Right atrium auricular region (tissue), 2 donors: ENCODE measurements at regions not wholly inside any gene's neighbourhood (a gene's known extent, or its start where the extent isn't known, plus 50 kb on each side); places are given as distances from the start of the nearest gene placed in this dataset.

Experiments
- DNase-seq: peaks from one replicate; pipeline ENCODE4 v3.0.0-alpha.2; 2019; ENCODE audit warnings: low spot score
- H3K27ac ChIP-seq, 2 donors: fragments of 200-600 bp; sonication (generic); 1 replicate in 1 of 2; 2 replicates in 1 of 2; pipeline ENCODE4 v1.5.1; 2016 to 2019
- H3K27me3 ChIP-seq, 2 donors: fragments of 200-600 bp; sonication (generic); one replicate each; pipeline versions ENCODE4 v1.5.1 to v1.6.0; 2017 to 2019
- H3K36me3 ChIP-seq: fragments of 200-600 bp; sonication (generic); one replicate; pipeline ENCODE4 v1.5.1; 2016
- H3K4me1 ChIP-seq, 2 donors: fragments of 200-600 bp; sonication (generic); one replicate each; pipeline versions ENCODE4 v1.5.1 to v1.6.0; 2017 to 2019
- H3K4me3 ChIP-seq, 2 donors: fragments of 200-600 bp; sonication (generic); 1 replicate in 1 of 2; 2 replicates in 1 of 2; pipeline ENCODE4 v1.5.1; 2017 to 2019; ENCODE audit warnings: mild to moderate bottlenecking in 1 of 2, moderate library complexity in 1 of 2
- H3K9me3 ChIP-seq, 2 donors: fragments of 200-600 bp; sonication (generic); one replicate each; pipeline ENCODE4 v1.5.1; 2019
- TF ChIP-seq, protein P1 (sequence below), 2 donors: fragments of 200-600 bp; sonication (generic); IDR thresholded peaks; one replicate each; pipeline ENCODE4 v1.5.1; 2019; ENCODE audit warnings: antibody characterized with exemption in 2 of 2

DNA sequence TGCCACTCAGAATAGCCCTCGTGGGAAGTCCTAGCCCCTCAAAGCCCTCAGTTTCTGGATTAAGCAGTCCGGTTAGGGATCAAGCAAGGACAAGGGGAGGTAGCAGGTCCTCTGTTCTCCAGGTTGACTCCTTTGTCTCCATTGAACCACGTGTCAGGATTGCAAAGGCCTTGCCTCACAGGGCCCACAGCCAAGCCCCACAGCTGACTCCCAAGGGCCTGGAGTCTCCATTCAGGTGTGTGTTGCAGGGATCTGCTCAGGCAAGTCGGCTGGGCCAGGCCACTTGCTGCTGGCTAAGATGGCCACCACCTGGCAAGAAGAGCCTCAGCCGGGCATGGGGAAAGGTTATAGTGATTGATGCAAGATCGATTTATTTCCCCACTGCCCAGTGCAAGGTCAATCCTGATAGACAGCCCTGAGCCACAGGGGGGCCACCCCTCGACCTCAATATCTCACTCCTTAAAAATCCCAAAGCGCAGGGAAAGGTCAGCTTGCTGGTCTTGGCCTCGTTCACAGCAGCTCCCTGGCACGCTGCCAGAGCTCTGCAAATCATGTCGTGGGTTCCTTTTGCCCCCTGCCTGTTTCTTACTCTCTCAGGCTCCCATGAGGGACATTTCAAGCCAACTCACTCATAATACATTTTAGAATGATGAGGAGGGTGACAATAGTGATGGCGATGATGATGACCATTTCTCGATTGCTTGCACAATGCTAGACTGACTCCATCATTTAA is 75.9 kb downstream of the EDN3 start:
- H3K36me3 ChIP-seq: no peaks in the 10 kb centered on the region
- TF ChIP-seq, protein P1, sequence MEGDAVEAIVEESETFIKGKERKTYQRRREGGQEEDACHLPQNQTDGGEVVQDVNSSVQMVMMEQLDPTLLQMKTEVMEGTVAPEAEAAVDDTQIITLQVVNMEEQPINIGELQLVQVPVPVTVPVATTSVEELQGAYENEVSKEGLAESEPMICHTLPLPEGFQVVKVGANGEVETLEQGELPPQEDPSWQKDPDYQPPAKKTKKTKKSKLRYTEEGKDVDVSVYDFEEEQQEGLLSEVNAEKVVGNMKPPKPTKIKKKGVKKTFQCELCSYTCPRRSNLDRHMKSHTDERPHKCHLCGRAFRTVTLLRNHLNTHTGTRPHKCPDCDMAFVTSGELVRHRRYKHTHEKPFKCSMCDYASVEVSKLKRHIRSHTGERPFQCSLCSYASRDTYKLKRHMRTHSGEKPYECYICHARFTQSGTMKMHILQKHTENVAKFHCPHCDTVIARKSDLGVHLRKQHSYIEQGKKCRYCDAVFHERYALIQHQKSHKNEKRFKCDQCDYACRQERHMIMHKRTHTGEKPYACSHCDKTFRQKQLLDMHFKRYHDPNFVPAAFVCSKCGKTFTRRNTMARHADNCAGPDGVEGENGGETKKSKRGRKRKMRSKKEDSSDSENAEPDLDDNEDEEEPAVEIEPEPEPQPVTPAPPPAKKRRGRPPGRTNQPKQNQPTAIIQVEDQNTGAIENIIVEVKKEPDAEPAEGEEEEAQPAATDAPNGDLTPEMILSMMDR (IDR thresholded peaks at IDR 0.05): no peak
- no peaks in the 10 kb centered on the region for H3K9me3 ChIP-seq
- no peak overlapping the region for H3K4me3 ChIP-seq
- no peak overlapping the region for H3K27ac ChIP-seq
- no peaks in the 10 kb centered on the region for H3K4me1 ChIP-seq
- H3K27me3 ChIP-seq: no peaks in the 10 kb centered on the region
- no peak for DNase-seq

DNA sequence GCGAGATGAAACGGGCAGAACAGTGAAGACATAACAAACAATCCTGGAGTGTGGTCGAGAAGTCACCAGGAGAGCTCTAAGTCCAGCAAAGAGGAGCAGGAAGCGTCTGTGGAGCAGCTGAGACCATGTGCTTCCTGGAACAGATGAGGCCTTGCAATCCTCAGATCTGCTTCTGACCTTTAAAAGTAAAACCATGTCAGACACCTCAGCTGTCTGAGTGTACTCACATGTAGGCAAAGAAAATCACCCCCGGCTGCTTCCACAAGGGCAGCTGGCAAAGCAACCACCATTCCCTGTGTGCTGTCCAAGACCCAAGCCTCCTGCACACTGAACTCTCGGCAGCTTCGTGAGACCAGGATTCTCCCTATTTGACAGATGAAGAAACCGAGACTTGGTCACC is 76.6 kb downstream of the EDN3 start:
- no peak overlapping the region for H3K4me3 ChIP-seq
- no peak overlapping the region for H3K27ac ChIP-seq
- H3K27me3 ChIP-seq: no peaks in the 10 kb centered on the region
- H3K9me3 ChIP-seq: no peaks in the 10 kb centered on the region
- no peak for DNase-seq
- H3K4me1 ChIP-seq: no peaks in the 10 kb centered on the region
- TF ChIP-seq, protein P1 (IDR thresholded peaks at IDR 0.05): no peak
- no peaks in the 10 kb centered on the region for H3K36me3 ChIP-seq

DNA sequence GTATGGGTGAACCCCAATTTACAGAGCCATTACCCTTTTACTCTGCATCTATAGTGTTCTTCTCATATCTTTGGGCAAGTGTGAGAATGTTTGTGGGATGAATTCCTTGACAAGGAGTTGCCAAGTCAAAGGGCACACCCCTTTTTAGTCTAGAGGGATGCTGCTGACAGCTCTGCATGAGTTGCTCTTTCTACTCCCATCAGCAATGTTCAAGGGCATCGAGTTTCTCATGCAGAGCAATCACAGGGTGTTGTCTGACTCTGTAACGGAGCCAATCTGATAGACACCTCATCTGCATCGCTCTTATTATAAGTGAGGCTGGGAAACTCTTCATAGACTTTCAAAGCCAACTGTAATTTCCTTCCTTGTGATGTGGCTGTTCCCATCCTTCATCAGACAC is 77.4 kb downstream of the EDN3 start:
- TF ChIP-seq, protein P1 (IDR thresholded peaks at IDR 0.05): no peak
- Histone ChIP-seq H3K27ac (no peak overlapping the region), H3K9me3 (no peaks in the 10 kb centered on the region), H3K36me3 (no peaks in the 10 kb centered on the region), H3K4me1 (no peaks in the 10 kb centered on the region), H3K4me3 (no peak overlapping the region), H3K27me3 (no peaks in the 10 kb centered on the region)
- DNase-seq: no peak

DNA sequence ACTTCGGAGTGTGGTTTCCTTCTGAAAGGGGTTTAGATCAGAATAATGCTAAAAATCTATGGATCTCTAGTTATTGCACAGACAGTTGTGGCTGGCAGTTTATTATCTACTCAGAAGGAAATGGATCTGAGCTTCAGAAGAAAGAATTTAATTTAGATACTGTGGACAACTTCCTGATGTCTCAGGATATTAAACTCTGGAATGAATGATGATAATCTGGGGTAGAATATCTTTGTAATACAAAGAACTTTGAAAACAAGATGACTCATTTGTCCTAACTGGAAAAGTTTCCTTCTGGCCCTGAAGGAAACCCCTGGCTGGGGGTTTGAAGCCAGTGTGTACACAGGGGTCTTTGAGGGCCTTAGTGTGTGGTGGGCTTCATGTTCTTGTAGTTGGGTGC is 78.0 kb downstream of the EDN3 start:
- no peak for DNase-seq
- TF ChIP-seq, protein P1 (IDR thresholded peaks at IDR 0.05): no peak
- H3K36me3 ChIP-seq: no peaks in the 10 kb centered on the region
- H3K9me3 ChIP-seq: no peaks in the 10 kb centered on the region
- no peaks in the 10 kb centered on the region for H3K4me1 ChIP-seq
- H3K27me3 ChIP-seq: no peaks in the 10 kb centered on the region
- no peak overlapping the region for H3K27ac ChIP-seq
- H3K4me3 ChIP-seq: no peak overlapping the region

DNA sequence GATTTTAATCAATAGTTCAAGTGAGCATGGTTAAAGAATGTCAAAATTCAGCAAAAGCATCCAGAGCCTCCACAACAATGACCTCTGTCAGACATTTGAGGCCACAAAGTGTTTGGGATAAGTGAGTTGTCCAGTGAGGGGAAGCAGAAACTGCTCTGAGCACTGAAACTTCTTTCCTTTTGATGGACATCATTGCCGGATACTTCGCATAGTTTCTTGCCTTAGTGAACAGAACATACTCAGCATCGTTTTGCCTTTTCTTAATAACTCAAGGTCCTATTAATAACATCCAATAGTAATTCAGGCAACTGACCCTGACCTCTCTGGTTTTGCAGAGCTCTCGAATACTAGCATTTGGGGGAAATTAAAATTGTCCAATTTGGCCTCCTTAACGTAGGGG is 78.6 kb downstream of the EDN3 start:
- H3K27me3 ChIP-seq: no peaks in the 10 kb centered on the region
- no peaks in the 10 kb centered on the region for H3K36me3 ChIP-seq
- no peaks in the 10 kb centered on the region for H3K4me1 ChIP-seq
- no peak overlapping the region for H3K4me3 ChIP-seq
- no peak overlapping the region for H3K27ac ChIP-seq
- TF ChIP-seq, protein P1 (IDR thresholded peaks at IDR 0.05): no peak
- no peak for DNase-seq
- no peaks in the 10 kb centered on the region for H3K9me3 ChIP-seq

DNA sequence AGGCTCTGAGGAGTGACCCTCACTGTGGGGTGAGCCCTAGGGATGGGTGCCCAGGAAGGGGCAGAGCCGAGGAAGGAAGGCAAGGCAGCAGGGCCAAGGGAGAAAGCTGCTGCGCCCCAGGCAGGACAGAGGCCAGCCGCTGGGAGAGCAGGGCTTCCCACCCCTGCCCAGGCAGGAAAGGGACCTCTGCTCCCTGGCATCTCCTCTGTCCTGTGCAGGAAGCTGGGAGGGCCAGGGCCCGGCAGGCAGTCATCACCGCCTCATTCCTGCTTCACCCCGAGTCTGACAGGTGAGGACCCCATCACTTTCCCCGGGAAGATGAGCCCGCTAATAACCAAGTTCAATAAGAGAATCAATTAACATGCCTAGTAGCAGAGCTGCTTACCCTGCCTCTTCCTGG is 81.3 kb downstream of the EDN3 start:
- H3K27me3 ChIP-seq: no peaks in the 10 kb centered on the region
- no peak overlapping the region for H3K4me3 ChIP-seq
- no peak for DNase-seq
- TF ChIP-seq, protein P1 (IDR thresholded peaks at IDR 0.05): no peak
- H3K4me1 ChIP-seq: no peaks in the 10 kb centered on the region
- H3K36me3 ChIP-seq: no peaks in the 10 kb centered on the region
- H3K27ac ChIP-seq: no peak overlapping the region
- H3K9me3 ChIP-seq: no peaks in the 10 kb centered on the region
